ENCODE measurements at regions not wholly inside any gene's neighbourhood (a gene's known extent, or its start where the extent isn't known, plus 50 kb on each side); places are given as distances from the start of the nearest gene placed in this dataset.

GRCh38 chr7:156063241-156063810 is 251.1 kb upstream of the SHH start:
- ChIA-PET POLR2A (no interaction called here), CTCF (interaction anchor here (1.4 kb wide), 1 partner anchor 13 kb away, joined by 5 read pairs; no protein-coding TSS in a partner anchor)
- no peak for DNase-seq (ENCODE audit: extremely low spot score)
- no peak for TF ChIP-seq CTCF (IDR thresholded peaks at IDR 0.05; ENCODE audit: control extremely low read depth, extremely low read depth, low read depth, missing control alignments)

DNA sequence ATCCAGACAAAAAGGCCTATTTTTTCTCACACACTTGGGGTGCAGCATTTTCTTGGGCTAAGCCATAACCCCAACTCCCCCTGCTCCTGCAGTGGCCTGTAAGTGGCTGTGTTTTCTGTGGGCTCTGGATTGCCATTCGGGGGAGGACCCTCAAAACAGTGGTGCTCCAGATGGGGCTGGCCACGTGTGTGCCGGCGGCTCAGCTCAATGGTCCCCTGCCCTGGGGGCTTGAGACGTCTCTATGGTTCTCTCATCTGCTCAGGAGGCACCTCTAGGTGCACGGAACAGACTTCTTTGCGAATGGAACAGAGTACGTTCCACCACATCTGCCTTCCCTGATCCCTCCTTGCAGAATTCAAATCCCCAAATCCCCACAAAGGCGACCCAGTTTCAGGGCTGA is 250.0 kb upstream of the SHH start:
- no peak for TF ChIP-seq CTCF (IDR thresholded peaks at IDR 0.05; ENCODE audit: control extremely low read depth, extremely low read depth, low read depth, missing control alignments)
- ChIA-PET POLR2A (no interaction called here), CTCF (no interaction called here)

DNA sequence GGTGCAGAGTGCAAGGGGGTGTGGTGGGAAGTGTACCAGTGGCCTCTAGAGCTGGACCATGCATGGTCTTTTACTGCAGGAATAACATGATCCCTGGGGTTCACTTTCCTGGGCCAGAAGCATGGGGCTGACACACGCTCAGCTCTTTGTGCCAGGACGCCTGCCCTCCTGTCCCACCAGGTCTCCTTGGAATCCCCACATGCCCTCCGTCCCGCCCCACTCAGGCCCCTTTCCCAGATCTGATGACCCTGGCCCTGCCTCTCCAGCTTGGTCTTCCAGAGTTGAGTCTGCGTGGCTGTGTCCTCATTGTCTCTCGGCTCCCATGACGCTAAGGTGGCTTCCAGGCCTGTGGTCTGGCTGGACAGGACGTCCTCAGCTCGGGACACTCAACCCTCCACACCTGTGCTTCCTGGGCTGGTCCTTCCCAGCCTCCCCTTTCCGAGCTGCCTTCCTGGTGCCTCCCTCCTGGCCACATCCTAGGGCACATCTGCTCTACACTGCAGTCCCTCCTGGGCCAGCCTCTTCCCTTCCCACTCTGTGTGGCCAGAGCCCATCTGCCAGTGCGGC is 249.5 kb upstream of the SHH start:
- CTCF ChIA-PET: no interaction called here

More for the DNA sequence above, 250.0 kb upstream of the SHH start:
- no peak for DNase-seq (ENCODE audit: extremely low spot score)

DNA sequence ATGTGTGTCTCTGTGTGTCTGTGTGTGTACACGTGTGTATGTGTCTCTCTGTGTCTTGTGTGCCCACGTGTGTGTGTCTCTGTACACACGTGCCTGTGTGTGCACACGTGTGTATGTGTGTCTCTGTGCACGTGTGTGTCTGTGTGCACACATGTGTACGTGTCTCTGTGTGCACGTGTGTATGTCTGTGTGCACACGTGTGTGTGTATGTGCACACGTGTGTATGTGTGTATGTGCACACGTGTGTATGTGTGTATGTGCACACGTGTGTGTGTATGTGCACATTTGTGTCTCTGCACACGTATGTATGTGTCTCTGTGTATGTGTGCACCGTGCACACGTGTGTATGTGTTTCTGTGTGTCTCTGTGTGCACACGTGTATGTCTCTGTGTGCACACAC is 248.7 kb upstream of the SHH start:
- POLR2A ChIA-PET: no interaction called here
- CTCF ChIA-PET: no interaction called here
- no peak for DNase-seq (ENCODE audit: extremely low spot score)
- TF ChIP-seq CTCF (IDR thresholded peaks at IDR 0.05; ENCODE audit: control extremely low read depth, extremely low read depth, low read depth, missing control alignments): no peak

More for the DNA sequence above, 249.5 kb upstream of the SHH start:
- POLR2A ChIA-PET: no interaction called here
- DNase-seq (ENCODE audit: extremely low spot score): no peak
- no peak for TF ChIP-seq CTCF (IDR thresholded peaks at IDR 0.05; ENCODE audit: control extremely low read depth, extremely low read depth, low read depth, missing control alignments)

DNA sequence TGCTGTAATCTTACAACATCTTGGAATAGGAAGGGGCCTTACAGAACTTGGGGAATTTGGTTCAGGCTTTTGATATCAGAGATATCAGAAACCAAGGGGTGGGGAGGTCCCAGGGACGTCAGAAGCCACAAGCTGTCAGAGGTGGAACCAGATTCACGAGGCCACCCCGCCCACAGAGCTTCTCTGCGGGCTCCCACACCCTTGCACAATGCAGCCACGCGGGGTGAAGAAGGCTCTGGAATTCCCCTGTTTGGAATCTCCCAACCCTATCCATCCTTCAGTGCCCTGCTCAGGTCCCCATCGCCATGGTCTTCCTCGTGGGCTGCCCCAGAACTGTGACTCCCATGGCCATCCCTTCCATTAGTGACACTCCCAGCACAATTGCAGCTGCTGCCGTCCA is 247.1 kb upstream of the SHH start:
- no peak for TF ChIP-seq CTCF (IDR thresholded peaks at IDR 0.05; ENCODE audit: control extremely low read depth, extremely low read depth, low read depth, missing control alignments)
- DNase-seq (ENCODE audit: extremely low spot score): no peak
- POLR2A ChIA-PET: no interaction called here
- CTCF ChIA-PET: no interaction called here

GRCh38 chr7:156058248-156058647 is 246.0 kb upstream of the SHH start:
- no peak for TF ChIP-seq CTCF (IDR thresholded peaks at IDR 0.05; ENCODE audit: control extremely low read depth, extremely low read depth, low read depth, missing control alignments)
- DNase-seq (ENCODE audit: extremely low spot score): no peak
- ChIA-PET CTCF (interaction anchor here (0.9 kb wide), 1 partner anchor 15 kb away, joined by 3 read pairs; no protein-coding TSS in a partner anchor), POLR2A (no interaction called here)
